Body of pancreas (tissue), 4 donors: ENCODE measurements at regions not wholly inside any gene's neighbourhood (a gene's known extent, or its start where the extent isn't known, plus 50 kb on each side); places are given as distances from the start of the nearest gene placed in this dataset.

ENCODE experiments used
- ATAC-seq: fragments of 150-250 bp; one replicate; pipeline ENCODE4 v1.9.1; 2016
- DNase-seq, 4 donors: peaks; one replicate each; pipeline ENCODE4 v3.0.0-alpha.2; 2019
- H3K27ac ChIP-seq, 4 donors: fragments of 200-600 bp; sonication (generic); 1 replicate in 3 of 4; 2 replicates in 1 of 4; pipeline versions ENCODE4 v1.5.1 to v1.6.1; 2016 to 2019; ENCODE audit warnings: mild to moderate bottlenecking in 1 of 4, mixed read lengths in 1 of 4, moderate library complexity in 1 of 4
- H3K27me3 ChIP-seq, 2 donors: fragments of 200-600 bp; sonication (generic); one replicate each; pipeline ENCODE4 v1.6.0; 2016; ENCODE audit warnings: mild to moderate bottlenecking in 1 of 2
- H3K36me3 ChIP-seq, 2 donors: fragments of 200-600 bp; sonication (generic); replicated peaks in 1 of 2; 2 replicates each; pipeline ENCODE4 v1.5.1; 2016; ENCODE audit warnings: low read depth in 2 of 2; ENCODE audit not compliant: insufficient read depth in 1 of 2
- H3K4me1 ChIP-seq: fragments of 200-600 bp; sonication (generic); one replicate; pipeline ENCODE4 v1.6.0; 2016
- H3K4me3 ChIP-seq, 2 donors: fragments of 200-600 bp; sonication (generic); 1 replicate in 1 of 2; 2 replicates in 1 of 2; pipeline ENCODE4 v1.5.1; 2016 to 2019
- H3K9me3 ChIP-seq, 3 donors: fragments of 200-600 bp; sonication (generic); 1 replicate in 2 of 3; 2 replicates in 1 of 3; pipeline ENCODE4 v1.5.1; 2016
- POLR2A ChIP-seq, 3 donors: fragments of 450-650 bp; IDR thresholded peaks; one replicate each; pipeline ENCODE4 v1.6.1; 2016; ENCODE audit warnings: antibody characterized with exemption in 3 of 3, mild to moderate bottlenecking in 2 of 3
- WGBS, 2 donors: methylation state at CpG; one replicate each; pipeline ENCODE4 v1.1.5; 2017; 5-methylcytosine and 5-hydroxymethylcytosine counted together
- intact Hi-C: fragments of 100-400 bp; cut with DNase I; formaldehyde crosslinking; loops from one replicate; pipeline ENCODE4 v1.15.1; 2023
- TF ChIP-seq, protein P1 (sequence below), 7 experiments: fragments of 450-650 bp in 4 of 7; fragments of 200-600 bp in 3 of 7; sonication (generic) in 3 of 7; IDR thresholded peaks; one replicate each; pipeline ENCODE4 v1.5.1; 2016 to 2019; ENCODE audit warnings: antibody characterized with exemption in 7 of 7

DNA sequence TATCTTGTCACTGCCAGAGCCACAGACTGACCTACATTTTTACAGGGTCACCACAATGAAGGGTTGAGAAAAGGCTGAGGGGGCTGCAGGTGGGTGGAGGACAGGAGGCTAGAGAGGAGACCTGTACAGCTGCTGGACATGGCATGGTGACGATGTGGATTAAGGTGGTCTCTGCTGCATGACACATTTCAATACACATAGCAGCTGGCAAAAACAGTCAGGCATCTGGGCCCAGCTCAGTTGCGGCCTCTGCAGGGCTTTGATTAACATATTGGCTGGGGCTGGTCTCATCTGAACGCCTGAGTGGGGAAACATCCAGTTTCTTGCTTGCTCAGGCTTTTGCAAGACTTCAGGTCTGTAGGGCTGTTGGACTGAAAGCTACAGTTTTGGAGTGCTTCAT, 265.4 kb upstream of the FOXF1 start:
- no peak overlapping the region for H3K4me3 ChIP-seq
- 89 to 97% methylated on average over 3 of the region's 3 CpGs for WGBS, 2 donors
- ATAC-seq (no peak), DNase-seq (no peak)
- no peaks in the 10 kb centered on the region for H3K36me3 ChIP-seq
- intact Hi-C loops = no loop called here
- H3K4me1 ChIP-seq = no peaks in the 10 kb centered on the region
- H3K27ac ChIP-seq = no peak overlapping the region
- TF ChIP-seq, protein P1, sequence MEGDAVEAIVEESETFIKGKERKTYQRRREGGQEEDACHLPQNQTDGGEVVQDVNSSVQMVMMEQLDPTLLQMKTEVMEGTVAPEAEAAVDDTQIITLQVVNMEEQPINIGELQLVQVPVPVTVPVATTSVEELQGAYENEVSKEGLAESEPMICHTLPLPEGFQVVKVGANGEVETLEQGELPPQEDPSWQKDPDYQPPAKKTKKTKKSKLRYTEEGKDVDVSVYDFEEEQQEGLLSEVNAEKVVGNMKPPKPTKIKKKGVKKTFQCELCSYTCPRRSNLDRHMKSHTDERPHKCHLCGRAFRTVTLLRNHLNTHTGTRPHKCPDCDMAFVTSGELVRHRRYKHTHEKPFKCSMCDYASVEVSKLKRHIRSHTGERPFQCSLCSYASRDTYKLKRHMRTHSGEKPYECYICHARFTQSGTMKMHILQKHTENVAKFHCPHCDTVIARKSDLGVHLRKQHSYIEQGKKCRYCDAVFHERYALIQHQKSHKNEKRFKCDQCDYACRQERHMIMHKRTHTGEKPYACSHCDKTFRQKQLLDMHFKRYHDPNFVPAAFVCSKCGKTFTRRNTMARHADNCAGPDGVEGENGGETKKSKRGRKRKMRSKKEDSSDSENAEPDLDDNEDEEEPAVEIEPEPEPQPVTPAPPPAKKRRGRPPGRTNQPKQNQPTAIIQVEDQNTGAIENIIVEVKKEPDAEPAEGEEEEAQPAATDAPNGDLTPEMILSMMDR (IDR thresholded peaks at IDR 0.05) = no peak
- TF ChIP-seq POLR2A (IDR thresholded peaks at IDR 0.05) = no peak
- no peaks in the 10 kb centered on the region for H3K9me3 ChIP-seq
- H3K27me3 ChIP-seq = no peaks in the 10 kb centered on the region

DNA sequence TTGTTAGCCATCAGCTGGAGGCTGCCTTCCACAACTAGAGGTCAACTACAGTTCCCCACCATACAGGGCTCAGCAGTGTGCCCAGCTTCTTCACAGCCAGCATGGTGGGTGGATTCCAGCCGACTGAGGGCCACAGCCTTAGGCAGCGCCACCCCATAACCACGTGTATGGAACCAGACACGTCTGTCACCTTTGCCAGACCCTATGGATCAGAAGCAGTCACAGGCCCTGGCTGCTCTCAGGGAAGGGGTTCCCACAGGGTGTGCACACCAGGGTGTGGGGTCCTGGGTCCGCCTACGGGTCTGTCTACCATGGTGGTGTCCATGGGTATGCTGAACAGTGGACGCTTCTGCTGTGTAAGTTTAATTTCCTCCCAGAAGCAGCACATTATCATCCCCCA, 265.0 kb upstream of the FOXF1 start:
- no peak for TF ChIP-seq POLR2A (IDR thresholded peaks at IDR 0.05)
- TF ChIP-seq, protein P1 (IDR thresholded peaks at IDR 0.05) = no peak
- 85 to 100% methylated on average over 4 to 7 of the region's 7 CpGs for WGBS, 2 donors
- Histone ChIP-seq H3K36me3 (no peaks in the 10 kb centered on the region), H3K27me3 (no peaks in the 10 kb centered on the region), H3K4me1 (no peaks in the 10 kb centered on the region), H3K27ac (no peak overlapping the region), H3K4me3 (no peak overlapping the region), H3K9me3 (no peaks in the 10 kb centered on the region)
- no peak for ATAC-seq
- no peak for DNase-seq
- intact Hi-C loops = no loop called here

DNA sequence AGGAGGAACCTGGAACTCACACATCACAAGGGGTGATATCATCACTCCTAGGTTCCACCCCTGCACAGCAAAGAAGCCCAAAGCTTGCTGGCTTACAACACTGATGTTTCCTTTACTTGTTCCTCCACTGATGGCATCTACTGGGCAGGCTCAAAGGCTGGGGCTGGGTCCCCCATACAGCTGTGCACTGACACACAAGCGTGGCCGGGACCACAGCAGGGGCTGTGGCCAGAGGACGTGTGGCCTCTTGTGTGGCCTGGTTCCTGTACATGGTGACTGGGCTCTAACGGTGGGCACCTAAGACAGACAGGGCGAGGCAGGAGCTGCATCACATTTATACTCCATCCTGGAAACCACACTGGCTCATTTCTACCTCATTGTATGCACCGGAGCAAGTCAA, 264.4 kb upstream of the FOXF1 start:
- Histone ChIP-seq H3K36me3 (no peaks in the 10 kb centered on the region), H3K27ac (no peak overlapping the region), H3K27me3 (no peaks in the 10 kb centered on the region), H3K4me1 (no peaks in the 10 kb centered on the region), H3K9me3 (no peaks in the 10 kb centered on the region), H3K4me3 (no peak overlapping the region)
- ATAC-seq = no peak
- no peak for DNase-seq
- 92 to 100% methylated on average over 5 to 6 of the region's 6 CpGs for WGBS, 2 donors
- TF ChIP-seq, protein P1 (IDR thresholded peaks at IDR 0.05) = no peak
- no peak for TF ChIP-seq POLR2A (IDR thresholded peaks at IDR 0.05)
- intact Hi-C loops = no loop called here

DNA sequence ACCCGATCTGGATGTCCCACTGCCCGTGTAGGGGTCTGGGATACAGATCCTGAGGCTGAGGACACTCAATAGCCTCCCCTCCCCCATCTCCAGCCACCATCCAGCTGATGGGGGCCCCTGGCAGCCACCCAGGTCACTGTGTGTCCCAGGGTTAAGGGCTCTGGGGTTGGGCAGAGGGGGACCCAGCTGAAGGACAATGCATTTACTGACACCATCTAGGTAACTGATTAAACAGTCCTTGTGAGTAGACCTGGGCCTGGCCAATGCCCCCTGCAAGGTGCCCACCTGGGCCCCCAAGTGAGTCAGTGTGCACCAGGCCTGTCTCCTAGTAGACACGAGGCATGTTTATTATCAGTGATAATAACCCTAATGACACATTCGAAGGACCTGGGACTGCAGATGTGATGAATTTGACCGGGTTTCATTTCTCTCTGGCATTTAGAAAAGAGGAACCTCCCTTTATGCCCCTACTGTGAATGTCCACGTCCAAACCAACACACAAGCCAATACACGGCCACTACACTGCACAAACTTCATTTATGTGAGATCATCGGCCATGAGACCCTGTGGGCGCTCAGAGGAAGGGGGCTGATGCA, 261.9 kb upstream of the FOXF1 start:
- DNase-seq (no peak), ATAC-seq (no peak)
- TF ChIP-seq POLR2A (IDR thresholded peaks at IDR 0.05) = no peak
- TF ChIP-seq, protein P1 (IDR thresholded peaks at IDR 0.05) = no peak
- no peaks in the 10 kb centered on the region for H3K27me3 ChIP-seq
- WGBS, 2 donors = 79 to 82% methylated on average over 5 to 9 of the region's 9 CpGs
- no peaks in the 10 kb centered on the region for H3K36me3 ChIP-seq
- H3K4me3 ChIP-seq = no peak overlapping the region
- intact Hi-C loops = no loop called here
- no peak overlapping the region for H3K27ac ChIP-seq
- no peaks in the 10 kb centered on the region for H3K9me3 ChIP-seq
- H3K4me1 ChIP-seq = no peaks in the 10 kb centered on the region

DNA sequence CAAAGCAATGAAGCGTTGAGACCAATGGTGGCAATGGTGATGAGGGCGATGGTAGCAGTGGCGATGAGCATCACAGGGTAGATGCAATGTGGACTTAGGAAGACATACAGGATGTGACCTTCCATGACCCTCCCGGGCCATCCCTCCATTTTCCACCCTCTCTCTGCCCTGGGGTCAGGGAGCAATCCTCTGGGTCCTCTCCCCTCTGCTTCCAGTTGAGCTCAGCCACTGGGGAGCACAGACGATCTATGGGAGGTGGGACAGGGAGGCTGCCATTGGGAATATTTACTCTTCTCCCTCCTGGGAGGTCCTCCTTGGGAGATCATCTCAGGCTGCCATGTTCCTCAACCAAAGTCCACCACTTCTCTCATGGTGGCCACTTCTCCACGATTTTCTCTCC, 260.7 kb upstream of the FOXF1 start:
- Histone ChIP-seq H3K4me3 (no peak overlapping the region), H3K27ac (no peak overlapping the region), H3K27me3 (no peaks in the 10 kb centered on the region), H3K9me3 (no peaks in the 10 kb centered on the region), H3K4me1 (no peaks in the 10 kb centered on the region), H3K36me3 (no peaks in the 10 kb centered on the region)
- 81 to 82% methylated on average over 6 of the region's 6 CpGs for WGBS, 2 donors
- ATAC-seq = no peak
- DNase-seq = peak in 1 of 4 donors; percentile 2
- TF ChIP-seq, protein P1 (IDR thresholded peaks at IDR 0.05) = no peak
- TF ChIP-seq POLR2A (IDR thresholded peaks at IDR 0.05) = no peak
- intact Hi-C loops = no loop called here
